ENCODE measurements at regions not wholly inside any gene's neighbourhood (a gene's known extent, or its start where the extent isn't known, plus 50 kb on each side); places are given as distances from the start of the nearest gene placed in this dataset.
"Not testable (repeated sequence)": the region's sequence is repeated elsewhere in the genome, so short reads cannot be mapped to it uniquely, and the experiment has no call there.

DNA sequence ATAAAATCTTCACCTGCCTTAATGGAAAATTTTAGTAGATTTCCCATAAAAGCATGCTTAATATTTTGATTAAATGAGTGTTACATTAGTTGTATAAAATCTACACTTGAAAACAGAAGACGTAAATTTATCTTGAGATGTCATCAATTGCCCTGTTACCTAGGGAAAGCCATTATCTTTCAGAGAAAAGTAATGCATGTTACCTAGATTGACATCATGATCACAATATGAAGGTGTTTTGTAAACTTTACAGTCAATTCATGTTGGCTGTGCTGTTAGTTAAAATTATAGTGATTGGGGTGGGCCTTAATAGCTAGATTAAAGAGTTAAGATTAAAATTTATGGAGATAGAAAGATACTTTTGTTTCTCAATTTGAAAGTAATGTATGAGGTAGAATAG, 293.2 kb upstream of the PCDH18 start:
- no peak for DNase-seq

DNA sequence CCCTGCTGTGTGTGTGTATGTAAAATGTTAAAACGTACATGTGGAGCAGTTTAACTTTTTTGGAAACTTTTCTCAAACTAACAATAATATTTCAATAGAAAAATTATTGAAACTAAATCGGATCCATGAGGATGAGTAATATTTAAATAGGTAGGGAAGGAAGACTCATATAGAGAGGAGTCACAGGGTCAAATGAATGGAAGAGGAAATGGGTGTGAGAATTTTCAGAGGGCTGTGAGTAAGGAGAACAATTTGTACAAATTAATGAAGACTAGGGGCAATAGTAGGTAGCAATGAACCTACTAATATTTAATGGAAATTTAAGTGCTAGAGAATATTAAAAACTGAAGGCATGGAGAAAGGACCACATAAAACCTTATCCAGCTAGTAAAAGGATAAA, 290.7 kb upstream of the PCDH18 start:
- DNase-seq: no peak

DNA sequence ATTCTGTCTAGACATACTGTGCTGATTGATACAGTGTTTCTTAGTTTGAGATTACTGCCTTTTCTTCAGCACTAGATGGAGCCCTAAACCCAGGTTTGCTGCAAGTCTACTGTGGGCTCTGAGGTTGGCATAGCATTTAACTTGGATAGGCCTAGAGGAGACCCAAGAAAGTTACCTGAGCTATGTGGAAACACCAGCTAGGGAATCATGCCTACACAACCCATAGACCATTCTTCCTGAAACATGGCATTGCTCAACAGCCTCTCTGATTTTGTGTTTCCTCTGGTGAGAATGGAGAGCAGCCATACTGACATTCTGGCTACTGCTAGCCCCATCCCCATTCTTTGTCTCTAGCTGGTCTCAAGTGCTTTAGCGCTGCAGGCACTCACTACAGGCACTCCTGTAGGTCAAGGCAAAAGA, 287.7 kb upstream of the PCDH18 start:
- DNase-seq: no peak

DNA sequence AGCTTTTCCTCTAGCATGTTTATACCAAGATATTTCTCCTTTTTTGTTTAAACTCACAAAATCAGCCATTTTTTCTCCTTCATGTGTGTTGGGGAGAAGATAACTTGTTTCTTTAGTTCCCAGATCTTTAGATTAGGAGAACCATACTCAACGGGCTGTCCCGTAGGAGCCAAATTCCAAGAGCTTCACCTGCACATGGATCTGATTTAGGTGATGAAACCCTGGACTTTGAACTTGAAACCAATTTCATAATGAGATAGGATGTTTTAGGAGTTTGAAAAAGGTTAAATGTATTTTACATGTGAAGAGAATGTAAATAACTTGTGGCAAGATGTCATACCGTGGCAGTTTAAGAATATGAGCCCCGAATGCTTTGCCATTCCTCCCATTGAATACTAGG, 280.0 kb upstream of the PCDH18 start:
- no peak for DNase-seq

DNA sequence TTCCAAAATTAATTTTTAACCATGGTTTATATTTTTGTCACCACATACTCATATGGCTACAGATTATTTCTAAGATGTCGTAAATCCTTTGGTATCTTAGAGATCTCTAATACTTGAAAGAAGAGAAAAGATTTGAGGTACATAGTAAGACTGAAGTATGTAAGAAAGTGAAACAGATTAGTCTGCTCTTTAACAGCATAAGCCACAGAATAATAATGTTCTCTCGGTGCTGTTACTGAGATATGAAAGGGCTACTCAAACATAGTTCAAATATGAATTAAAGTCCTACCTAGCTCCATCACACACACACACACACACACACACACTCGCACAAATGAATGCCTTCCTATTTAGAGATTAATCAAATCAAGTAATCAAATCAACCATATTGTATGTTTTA, 274.1 kb upstream of the PCDH18 start:
- DNase-seq: no peak

DNA sequence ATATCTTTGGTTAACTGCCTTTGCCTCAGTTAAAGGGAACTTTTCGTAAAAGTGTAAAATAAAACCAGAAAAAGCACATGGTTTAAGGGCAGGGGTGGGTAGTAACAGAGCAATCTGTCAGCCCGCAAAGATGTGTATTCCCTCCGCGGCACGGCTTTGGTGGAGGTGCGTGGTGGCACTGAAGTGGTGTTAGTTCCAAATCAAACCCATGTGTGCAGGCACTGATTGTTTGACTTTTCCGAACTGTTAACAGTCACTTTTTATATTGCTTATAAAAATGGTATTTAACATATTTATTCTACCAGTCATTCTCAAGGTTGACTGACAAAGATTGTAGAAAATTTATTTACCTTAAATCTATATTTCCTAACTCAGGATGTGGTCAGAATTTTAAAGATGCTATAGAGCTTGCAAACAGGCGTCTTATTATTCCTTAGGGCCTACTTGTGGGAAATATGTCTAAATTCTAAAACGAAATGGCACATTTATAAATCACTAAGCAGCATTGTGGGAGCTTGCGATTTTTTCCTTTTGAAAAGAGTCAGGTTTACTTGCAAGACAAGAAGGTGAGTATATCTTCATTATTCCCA, 272.7 kb upstream of the PCDH18 start:
- no peak for DNase-seq

DNA sequence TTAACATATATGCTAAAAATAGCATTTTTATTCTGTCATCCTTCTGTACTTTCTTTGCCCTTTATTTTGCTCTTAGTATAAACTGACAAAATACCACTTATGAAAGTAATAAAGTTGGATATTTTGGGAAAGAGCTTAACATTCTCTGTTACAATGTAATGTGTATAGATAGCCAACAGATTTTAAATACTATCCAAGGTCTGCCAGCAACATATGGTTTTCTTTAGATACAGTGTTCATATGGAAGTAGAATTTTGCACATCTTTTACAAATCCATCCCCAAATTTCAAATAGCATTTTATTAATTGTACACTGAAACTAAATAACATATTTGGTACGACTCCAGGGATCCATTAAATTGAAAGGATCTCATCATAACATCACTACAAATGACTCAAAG, 268.6 kb upstream of the PCDH18 start:
- no peak for DNase-seq

DNA sequence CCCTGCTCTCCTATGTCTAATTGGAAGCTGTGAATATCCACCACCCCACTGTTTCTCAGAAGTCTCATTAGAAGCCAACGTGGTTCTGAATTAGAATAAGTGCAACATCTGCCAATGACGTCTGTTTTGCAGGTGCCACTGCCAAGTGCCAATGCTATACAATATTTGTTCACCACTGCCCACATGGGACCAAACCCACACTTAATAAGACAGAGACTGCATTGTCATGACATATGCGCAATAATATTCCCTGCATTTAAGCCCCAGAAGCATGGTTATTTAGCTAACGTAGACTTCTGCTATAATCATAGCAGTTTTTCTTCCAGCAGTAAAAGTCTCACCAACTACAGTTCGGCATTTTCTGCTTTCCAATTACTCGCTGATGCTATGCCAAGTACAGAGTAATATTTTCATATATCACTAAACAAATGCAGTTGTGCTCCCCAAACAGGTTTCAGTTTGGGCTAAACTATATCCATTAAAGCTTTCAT, 262.5 kb upstream of the PCDH18 start:
- no peak for DNase-seq

DNA sequence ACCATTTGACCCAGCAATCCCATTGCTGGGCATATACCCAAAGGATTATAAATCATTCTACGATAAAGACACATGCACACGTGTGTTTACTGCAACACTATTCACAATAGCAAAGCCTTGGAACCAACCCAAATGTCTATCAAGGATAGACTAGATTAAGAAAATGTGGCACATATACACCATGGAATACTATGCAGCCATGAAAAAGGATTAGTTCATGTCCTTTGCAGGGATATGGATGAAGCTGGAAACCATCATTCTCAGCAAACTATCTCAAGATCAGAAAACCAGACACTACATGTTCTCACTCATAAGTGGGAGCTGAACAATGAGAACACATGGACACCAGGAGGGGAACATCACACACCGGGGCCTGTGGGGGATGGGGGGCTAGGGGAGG, 257.0 kb upstream of the PCDH18 start:
- not testable (repeated sequence) for DNase-seq

DNA sequence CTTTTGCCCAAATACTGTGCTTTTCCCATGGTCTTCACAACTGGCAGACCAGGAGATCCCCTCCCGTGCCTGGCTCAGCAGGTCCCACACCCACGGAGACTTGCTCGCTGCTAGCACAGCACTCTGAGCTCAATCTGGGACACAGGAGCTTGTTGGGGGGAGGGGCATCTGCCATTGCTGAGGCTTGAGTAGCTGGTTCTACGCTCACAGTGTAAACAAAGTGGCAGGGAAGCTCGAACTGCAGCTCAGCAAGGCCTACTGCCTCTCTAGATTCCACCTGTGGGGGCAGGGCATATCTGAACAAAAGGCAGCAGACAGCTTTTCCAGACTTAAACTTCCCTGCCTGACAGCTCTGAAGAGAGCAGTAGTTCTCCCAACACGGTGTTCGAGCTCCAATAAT, 251.6 kb upstream of the PCDH18 start:
- not testable (repeated sequence) for DNase-seq

DNA sequence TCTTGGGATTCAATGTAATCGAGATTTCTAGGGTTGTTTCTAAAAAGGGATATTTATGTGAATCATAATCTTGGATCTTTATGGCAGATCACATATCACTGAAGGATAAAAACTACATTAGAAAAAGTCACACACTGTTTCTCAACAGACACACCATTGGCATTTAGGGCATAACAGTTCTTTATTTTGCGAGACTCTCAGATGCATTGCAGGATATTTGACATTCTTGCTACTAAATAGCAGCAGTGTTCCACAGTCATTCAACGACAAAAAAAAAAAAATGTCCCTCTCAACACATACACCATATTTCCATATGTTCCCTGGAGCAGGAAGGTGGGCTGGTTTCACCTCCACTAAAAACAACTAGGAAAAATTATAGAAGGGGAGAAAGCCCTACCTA, 243.4 kb upstream of the PCDH18 start:
- DNase-seq: no peak

DNA sequence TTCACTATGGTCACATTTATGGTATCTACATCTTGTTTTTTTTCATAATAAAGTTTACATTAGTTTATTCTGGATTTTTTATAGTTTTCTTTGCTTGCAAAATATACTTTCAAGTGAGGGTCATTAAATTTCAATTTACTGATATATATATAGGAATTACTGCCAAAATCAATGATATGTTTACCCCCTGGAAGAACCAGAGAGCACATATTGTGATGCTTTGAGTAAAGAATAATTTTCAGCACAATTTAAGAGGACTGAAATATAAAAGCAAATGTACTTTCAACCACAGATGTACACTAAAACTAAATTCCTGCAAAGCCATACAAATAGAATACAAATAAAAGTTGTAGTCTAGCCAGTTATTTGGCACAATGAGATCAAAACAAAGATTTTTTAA, 242.2 kb upstream of the PCDH18 start:
- DNase-seq: no peak

DNA sequence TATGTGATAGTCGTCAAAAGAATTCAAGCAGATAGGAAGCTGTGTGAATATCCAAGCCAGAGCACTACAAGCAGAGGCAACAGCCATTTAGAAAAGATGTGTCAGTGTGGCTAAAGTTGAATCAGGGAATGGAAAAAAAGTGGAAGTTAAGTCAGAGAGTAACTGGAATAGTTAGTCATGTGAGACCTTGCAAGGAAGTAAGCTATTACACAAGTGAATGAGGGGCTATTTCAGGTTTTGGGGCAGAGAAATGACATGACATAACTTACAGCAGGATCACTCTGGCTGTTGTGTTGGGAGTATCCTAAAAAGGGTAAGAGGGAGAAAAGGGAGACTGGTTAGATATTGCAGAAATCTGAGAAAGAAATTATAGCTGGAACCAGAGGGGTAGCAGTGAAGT, 236.6 kb upstream of the PCDH18 start:
- no peak for DNase-seq

DNA sequence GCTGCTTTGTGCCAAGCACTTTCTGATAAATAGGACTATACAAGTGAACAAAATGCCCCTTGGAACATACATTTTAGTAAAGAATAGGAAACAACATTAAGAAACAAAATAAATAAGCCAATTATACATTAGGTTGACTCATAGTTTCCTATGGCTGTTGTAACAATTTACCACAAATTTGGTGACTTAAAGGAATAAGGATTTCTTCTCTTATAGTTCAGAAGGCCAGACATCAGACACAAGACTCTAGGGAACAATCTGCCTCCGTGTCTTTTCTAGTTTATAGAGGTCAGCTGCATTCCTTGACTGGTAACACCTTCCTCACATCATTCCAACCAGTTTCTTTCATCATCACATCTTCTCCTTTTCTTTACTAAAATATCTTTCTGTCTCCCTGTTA, 235.9 kb upstream of the PCDH18 start:
- no peak for DNase-seq

DNA sequence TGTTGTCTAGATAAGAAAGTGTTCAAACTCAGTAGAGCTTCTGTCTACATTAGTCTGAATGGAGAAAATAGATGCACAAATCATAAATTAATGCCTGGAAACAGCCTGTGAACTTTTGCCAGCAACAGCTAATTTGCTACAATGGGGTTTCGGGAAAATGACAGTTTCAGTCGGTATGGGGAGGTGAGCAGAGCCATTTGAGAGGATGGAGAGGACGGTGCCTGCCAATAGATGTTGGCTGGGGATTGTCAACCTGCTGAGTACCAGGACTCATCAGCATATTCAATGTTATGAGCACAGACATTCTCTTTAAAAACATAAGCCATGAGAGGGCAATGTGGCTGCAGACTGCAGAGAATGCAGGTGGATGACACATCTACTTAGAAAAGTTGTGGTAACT, 230.3 kb upstream of the PCDH18 start:
- no peak for DNase-seq

DNA sequence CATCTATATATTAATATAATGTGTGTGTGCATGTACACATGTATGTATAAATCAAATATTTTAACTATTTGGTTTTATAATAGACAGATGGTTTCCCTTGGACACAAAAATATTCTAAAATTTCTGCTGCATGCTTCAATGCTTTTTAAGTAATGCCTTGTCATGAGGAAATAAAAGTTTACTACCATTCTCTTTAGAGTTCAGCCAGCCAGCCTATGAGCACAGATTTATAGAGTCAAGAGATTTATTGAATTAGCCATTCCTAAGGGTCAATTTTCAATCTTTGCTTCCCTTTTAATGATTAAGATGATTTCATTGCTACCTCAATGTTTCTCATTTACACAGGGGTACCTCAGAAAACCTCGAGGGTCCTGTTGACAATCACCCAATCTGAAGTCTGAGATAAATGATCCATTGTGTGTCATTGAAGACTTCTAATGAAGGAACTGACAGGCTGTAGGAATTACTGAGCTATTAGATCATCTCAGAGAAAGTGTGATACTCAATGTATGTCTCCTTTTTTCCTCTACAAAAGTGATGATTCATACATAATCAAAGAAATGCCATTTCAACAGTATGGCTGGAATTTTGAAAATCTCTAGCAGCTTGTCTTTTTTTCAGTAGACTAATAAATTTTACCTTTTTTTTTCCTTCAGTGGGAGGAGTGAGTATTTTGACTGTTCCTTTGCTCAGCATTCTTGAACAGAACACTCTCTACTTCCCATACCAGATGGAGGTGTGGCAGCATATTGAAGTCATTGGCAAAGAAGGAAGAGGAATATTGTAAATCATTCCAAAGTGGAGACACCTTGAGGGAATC, 222.6 kb upstream of the PCDH18 start:
- DNase-seq: no peak

DNA sequence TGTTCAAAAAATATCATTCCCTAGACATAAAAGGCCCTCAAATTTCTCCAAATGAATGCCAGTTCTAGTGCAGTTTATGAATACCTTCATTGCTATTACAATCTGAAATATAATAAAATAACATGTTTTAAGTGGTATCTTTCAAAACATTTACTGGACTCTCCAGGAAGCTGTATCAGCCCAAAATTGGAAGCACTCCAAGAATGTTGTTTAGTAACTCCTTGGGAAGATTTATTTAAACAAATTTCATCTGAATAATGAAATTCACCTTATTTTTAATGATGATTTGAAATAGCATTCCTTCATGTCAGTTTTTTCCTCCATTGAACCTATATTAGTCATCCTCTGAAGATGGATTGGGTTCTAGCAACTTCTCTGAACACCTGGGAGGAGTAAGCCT, 217.2 kb upstream of the PCDH18 start:
- no peak for DNase-seq

DNA sequence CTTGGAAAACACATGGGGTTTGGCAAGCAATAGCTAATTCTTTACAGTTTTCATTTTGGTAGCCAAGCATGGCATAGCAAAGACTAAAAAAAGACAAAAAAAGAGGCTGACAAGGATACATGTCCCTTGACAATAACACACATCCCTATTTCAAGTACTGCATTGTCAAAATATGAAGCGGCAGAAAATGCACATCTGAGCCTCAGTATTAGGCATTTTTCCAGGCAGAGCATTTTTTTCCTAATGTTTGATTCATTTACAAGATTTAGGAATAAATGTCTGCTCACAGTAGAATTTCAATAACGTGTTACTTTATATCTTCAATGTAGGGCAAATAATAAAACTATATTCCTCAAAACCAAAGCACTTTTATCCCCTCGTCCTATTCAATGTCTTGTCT, 216.3 kb upstream of the PCDH18 start:
- DNase-seq: no peak

DNA sequence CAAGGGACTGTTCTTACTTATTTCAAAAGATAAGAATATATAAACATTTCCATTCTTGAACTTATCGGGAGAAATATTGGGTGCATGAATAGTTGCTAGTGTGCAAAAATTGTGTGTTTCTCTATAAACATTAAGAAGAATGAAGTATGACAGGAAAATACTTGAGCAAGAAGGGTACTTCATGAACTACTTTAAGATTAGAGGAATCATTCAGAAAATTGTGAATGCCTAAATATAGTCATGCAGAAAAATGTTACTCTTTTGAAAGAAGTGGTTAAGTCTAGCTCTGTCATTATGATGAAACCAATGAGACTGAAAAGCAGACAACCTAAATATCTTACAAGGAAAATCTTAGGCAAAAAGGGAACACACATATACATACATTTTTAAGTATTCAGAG, 207.8 kb upstream of the PCDH18 start:
- DNase-seq: no peak

DNA sequence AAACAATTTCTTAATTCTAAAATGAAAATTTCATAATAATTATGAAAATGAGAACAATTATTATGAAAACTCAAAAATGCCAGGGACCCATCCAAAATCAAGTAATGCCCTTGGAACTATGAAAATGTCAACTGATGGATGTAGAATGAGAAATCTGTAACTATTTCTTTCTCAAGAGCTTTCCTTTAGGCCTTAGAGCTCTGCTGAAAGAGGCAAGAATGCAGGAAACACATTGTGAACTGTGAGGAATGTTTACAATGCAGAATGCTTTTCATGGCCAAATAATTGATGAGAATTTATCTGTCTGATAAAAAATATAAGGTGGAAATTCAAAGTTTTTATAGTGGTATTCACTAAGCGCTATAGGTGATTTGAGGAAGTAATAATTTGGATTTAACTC, 207.1 kb upstream of the PCDH18 start:
- DNase-seq: no peak

DNA sequence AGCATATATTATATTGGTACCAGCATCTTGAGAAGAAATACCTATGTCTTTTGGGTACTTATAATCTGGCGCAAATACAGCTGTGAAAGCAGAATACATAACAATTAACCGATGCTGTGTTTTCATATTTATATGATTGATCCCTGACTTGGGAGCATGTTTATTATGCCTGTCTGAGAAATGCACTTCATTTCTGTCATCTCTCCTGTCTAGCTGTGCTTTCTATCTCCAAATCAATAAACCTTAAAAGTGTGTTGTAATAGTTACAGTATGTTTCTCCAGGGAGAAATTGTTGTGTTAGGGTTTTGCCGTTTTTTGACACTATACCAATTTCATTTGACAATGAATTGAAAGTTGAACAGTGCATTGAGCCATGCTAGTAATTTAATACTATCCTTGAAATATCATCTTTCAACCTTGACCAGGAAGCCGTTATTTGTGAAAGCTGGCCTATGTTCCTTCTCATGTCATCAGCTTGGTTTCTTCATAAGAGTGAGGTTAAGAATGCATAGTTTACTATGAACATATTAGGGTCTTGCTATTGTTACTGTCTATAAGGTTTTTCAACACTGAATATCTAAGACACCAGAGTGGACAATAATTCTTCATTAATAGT, 206.2 kb upstream of the PCDH18 start:
- no peak for DNase-seq

DNA sequence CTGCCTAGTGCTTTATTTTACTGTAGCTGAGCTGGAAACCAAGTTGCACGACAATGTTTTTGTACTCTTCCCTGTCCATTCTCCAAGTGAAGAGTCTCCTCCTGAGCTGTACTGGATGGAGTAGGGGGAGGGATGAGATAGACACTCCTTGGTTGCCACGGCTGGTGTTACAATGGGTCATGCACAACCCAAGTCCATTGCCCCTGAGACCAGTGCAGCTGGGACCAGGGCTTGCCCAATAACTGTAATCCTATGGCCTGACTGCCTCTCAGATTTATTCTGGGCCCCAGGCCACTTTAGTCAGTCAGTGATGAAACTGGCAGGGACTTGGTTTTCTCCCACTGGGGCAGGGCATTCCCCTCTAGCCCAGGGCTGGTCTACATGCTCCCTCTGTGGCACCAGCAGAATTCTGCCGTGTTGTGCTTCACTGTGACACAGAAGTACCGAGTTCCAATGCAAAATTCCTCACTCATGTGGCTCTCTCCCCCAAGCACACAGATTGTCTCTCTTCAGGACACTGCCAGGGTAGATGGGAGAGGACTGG, 203.3 kb upstream of the PCDH18 start:
- DNase-seq: no peak

DNA sequence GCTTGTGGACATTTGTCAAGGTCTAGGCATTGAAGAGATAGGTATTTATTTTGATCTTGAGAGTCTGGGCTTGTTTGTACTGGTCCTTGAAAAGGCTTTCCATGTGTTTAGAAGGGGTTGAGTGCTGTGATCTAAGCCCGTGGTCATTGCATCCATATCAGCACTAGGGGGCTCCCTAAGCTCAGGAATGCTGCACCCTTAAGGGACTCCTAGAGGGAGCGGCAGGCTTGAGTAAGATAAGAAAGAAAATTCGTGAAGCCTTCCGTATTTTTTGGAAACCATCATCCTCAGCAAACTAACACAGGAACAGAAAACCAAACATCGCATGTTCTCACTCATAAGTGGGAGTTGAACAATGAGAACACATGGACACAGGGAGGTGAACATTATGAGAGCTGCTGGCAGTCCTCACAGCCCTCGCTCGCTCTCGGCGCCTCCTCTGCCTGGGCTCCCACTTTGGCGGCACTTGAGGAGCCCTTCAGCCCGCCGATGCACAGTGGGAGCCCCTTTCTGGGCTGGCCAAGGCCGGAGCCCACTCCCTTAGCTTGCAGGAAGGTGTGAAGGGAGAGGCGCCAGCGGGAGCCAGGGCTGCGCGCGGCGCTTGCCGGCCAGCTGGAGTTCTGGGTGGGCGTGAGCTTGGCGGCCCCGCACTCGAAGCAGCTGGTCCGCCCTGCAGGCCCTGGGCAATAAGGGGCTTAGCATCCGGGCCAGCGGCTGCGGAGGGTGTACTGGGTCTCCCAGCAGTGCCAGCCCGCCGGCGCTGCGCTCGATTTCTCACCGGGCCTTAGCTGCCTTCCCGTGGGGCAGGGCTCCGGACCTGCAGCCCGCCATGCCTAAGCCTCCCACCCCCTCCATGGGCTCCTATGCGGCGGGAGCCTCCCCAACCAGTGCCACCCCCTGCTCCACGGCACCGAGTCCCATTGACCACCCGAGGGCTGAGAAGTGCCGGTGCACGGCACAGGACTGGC, 201.2 kb upstream of the PCDH18 start:
- peak; percentile 1 for DNase-seq
